GM19239 (cell line): ENCODE measurements at regions not wholly inside any gene's neighbourhood (a gene's known extent, or its start where the extent isn't known, plus 50 kb on each side); places are given as distances from the start of the nearest gene placed in this dataset.
A peak's percentile ranks its signal among the peaks of the same experiment; 100 is the strongest.
"Not testable (repeated sequence)": the region's sequence is repeated elsewhere in the genome, so short reads cannot be mapped to it uniquely, and the experiment has no call there.

Source experiments
- DNase-seq: peaks from one replicate; pipeline ENCODE4 v3.0.0; 2011; ENCODE audit warnings: low spot score; ENCODE audit not compliant: insufficient read length
- FAIRE-seq: peaks from 2 replicates; lab custom pipeline; 2011; peaks lifted over from hg19 to GRCh38; lab: Jason Lieb, UNC

GRCh38 chrX:97984641-97985040, 1100.9 kb downstream of the RPA4 start:
- DNase-seq = no peak
- FAIRE-seq = no peak

- no peak for FAIRE-seq
Measured at GRCh38 chrX:97985096-97985495, 1101.4 kb downstream of the RPA4 start.

GRCh38 chrX:97987979-97988378, 1104.3 kb downstream of the RPA4 start:
- FAIRE-seq (no peak), DNase-seq (no peak)

More at GRCh38 chrX:97985096-97985495, 1101.4 kb downstream of the RPA4 start:
- no peak for DNase-seq

GRCh38 chrX:97995834-97996233, 1112.1 kb downstream of the RPA4 start:
- FAIRE-seq (no peak), DNase-seq (no peak)

- no peak for DNase-seq
- no peak for FAIRE-seq
Measured at GRCh38 chrX:98028691-98029090, 1145.0 kb downstream of the RPA4 start.

GRCh38 chrX:98029861-98030260, 1146.2 kb downstream of the RPA4 start:
- no peak for FAIRE-seq
- no peak for DNase-seq

GRCh38 chrX:98057176-98057575, 1173.5 kb downstream of the RPA4 start:
- DNase-seq = no peak
- FAIRE-seq = no peak

- DNase-seq (no peak), FAIRE-seq (no peak)
Measured at GRCh38 chrX:98065151-98065550, 1181.4 kb downstream of the RPA4 start.

GRCh38 chrX:98067611-98068010, 1183.9 kb downstream of the RPA4 start:
- FAIRE-seq (no peak), DNase-seq (no peak)

- FAIRE-seq = no peak
- DNase-seq = no peak
Measured at GRCh38 chrX:98068024-98068580, 1184.4 kb downstream of the RPA4 start.

GRCh38 chrX:98071331-98071730, 1187.6 kb downstream of the RPA4 start:
- DNase-seq (no peak), FAIRE-seq (no peak)

- DNase-seq (no peak), FAIRE-seq (no peak)
Measured at GRCh38 chrX:98077440-98077839, 1193.7 kb downstream of the RPA4 start.

- DNase-seq (no peak), FAIRE-seq (no peak)
Measured at GRCh38 chrX:98111684-98112083, 1228.0 kb downstream of the RPA4 start.

GRCh38 chrX:98114021-98114420, 1230.3 kb downstream of the RPA4 start:
- no peak for FAIRE-seq
- no peak for DNase-seq

- FAIRE-seq (no peak), DNase-seq (no peak)
Measured at GRCh38 chrX:98141466-98141865, 1257.8 kb downstream of the RPA4 start.

GRCh38 chrX:98191003-98191402, 1307.3 kb downstream of the RPA4 start:
- FAIRE-seq (no peak), DNase-seq (no peak)

- DNase-seq (no peak), FAIRE-seq (no peak)
Measured at GRCh38 chrX:98194036-98194435, 1310.3 kb downstream of the RPA4 start.

- FAIRE-seq (peak; percentile 49), DNase-seq (no peak)
Measured at GRCh38 chrX:98203800-98204199, 1320.1 kb downstream of the RPA4 start.

GRCh38 chrX:98207947-98208346, 1324.2 kb downstream of the RPA4 start:
- FAIRE-seq (no peak), DNase-seq (no peak)

GRCh38 chrX:98231003-98231402, 1347.3 kb downstream of the RPA4 start:
- no peak for DNase-seq
- no peak for FAIRE-seq

GRCh38 chrX:98240061-98240460, 1356.4 kb downstream of the RPA4 start:
- DNase-seq, FAIRE-seq: not testable (repeated sequence)

- FAIRE-seq (no peak), DNase-seq (no peak)
Measured at GRCh38 chrX:98263135-98263534, 1379.4 kb downstream of the RPA4 start.

- no peak for FAIRE-seq
- DNase-seq = no peak
Measured at GRCh38 chrX:98289726-98290125, 1406.0 kb downstream of the RPA4 start.
